MM.1S (cell line): ENCODE measurements at regions not wholly inside any gene's neighbourhood (a gene's known extent, or its start where the extent isn't known, plus 50 kb on each side); places are given as distances from the start of the nearest gene placed in this dataset.

Experiments
- EZH2 ChIP-seq: fragments of 300-600 bp; sonication (generic); optimal IDR thresholded peaks from 2 replicates; pipeline ENCODE3; 2017; ENCODE audit warnings: low read depth, mild to moderate bottlenecking, antibody characterized with exemption, low read length, mixed read lengths
- EZH2phosphoT487 ChIP-seq: fragments of 300-600 bp; sonication (generic); IDR thresholded peaks from 2 replicates; pipeline ENCODE4 v1.6.1; 2018; ENCODE audit warnings: antibody characterized with exemption, low read length
- TF ChIP-seq, protein P1 (sequence below): fragments of 300-600 bp; sonication (generic); IDR thresholded peaks from 2 replicates; pipeline ENCODE4 v1.5.1; 2016; ENCODE audit warnings: antibody characterized with exemption, low read length, mixed read lengths

DNA sequence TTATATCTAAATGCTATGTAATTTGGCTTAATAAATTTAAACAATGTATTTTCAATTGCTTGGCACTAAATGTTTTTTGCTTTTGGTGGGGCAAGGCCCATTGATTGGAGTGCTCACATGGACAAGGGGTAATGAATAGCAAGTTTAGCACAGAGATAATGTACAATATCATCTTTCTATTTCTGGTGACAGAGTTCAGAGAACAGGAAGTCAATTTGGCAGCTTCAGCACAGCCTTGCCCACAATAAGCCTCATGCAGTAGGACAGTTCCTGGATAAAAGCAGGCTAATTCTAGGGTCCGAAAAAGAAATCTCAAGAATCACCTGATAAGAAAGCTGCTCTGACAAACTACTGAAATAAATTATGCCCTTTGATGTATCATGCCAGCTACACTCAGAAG is 443.9 kb upstream of the FSHR start:
- no peak for TF ChIP-seq EZH2phosphoT487
- TF ChIP-seq, protein P1, sequence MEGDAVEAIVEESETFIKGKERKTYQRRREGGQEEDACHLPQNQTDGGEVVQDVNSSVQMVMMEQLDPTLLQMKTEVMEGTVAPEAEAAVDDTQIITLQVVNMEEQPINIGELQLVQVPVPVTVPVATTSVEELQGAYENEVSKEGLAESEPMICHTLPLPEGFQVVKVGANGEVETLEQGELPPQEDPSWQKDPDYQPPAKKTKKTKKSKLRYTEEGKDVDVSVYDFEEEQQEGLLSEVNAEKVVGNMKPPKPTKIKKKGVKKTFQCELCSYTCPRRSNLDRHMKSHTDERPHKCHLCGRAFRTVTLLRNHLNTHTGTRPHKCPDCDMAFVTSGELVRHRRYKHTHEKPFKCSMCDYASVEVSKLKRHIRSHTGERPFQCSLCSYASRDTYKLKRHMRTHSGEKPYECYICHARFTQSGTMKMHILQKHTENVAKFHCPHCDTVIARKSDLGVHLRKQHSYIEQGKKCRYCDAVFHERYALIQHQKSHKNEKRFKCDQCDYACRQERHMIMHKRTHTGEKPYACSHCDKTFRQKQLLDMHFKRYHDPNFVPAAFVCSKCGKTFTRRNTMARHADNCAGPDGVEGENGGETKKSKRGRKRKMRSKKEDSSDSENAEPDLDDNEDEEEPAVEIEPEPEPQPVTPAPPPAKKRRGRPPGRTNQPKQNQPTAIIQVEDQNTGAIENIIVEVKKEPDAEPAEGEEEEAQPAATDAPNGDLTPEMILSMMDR = no peak
- TF ChIP-seq EZH2 = no peak
